Osteocyte (in vitro differentiated cells): ENCODE measurements at regions not wholly inside any gene's neighbourhood (a gene's known extent, or its start where the extent isn't known, plus 50 kb on each side); places are given as distances from the start of the nearest gene placed in this dataset.

Source experiments
- DNase-seq: peaks from one replicate; pipeline ENCODE4 v3.0.0; 2021; ENCODE audit warnings: mixed read lengths; ENCODE audit not compliant: unreplicated experiment; ENCODE audit errors: extremely low spot score
- H3K27ac Mint-ChIP-seq: one replicate; pipeline ENCODE4 v1.8.0; 2021; ENCODE audit warnings: mild to moderate bottlenecking, mixed read lengths; ENCODE audit not compliant: unreplicated experiment
- H3K27me3 Mint-ChIP-seq: one replicate; pipeline ENCODE4 v1.8.0; 2021; ENCODE audit warnings: mixed read lengths; ENCODE audit not compliant: unreplicated experiment
- H3K36me3 Mint-ChIP-seq: one replicate; pipeline ENCODE4 v1.8.0; 2021; ENCODE audit warnings: mixed read lengths; ENCODE audit not compliant: unreplicated experiment
- H3K4me1 Mint-ChIP-seq: one replicate; pipeline ENCODE4 v1.8.0; 2021; ENCODE audit warnings: mixed read lengths; ENCODE audit not compliant: unreplicated experiment
- H3K4me3 Mint-ChIP-seq: one replicate; pipeline ENCODE4 v1.8.0; 2021; ENCODE audit warnings: mild to moderate bottlenecking, moderate library complexity, mixed read lengths; ENCODE audit not compliant: unreplicated experiment
- H3K9me3 Mint-ChIP-seq: one replicate; pipeline ENCODE4 v1.8.0; 2021; ENCODE audit warnings: mixed read lengths; ENCODE audit not compliant: unreplicated experiment
- TF ChIP-seq, protein P1 (sequence below): fragments of 200-600 bp; sonication (generic); IDR thresholded peaks from 2 replicates; pipeline ENCODE4 v1.5.0; 2021; ENCODE audit warnings: antibody characterized with exemption, mild to moderate bottlenecking, moderate library complexity

DNA sequence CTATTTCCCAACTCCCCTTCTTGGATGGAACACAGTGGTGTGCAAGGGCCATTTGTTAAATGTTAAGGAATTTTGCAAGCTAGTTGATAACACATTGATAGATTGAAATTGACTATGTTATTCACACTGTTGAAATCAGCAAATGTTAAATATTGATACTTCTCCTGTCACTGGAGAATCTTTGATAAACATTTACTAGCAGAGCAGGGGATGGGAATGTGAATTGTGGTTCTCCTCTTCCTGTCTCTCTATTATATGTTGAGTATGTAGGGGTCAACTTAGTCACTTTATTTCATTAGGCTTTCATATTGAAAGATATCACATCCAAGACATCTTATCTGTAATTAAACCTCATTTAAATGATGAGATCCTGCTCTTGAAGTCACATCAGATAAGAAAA lies 533.9 kb downstream of the TLR4 start:
- H3K36me3 Mint-ChIP-seq: peaks cover 1% of the 10 kb centered on the region
- H3K4me3 Mint-ChIP-seq: no peak overlapping the region
- DNase-seq: no peak
- H3K4me1 Mint-ChIP-seq: no peaks in the 10 kb centered on the region
- H3K27ac Mint-ChIP-seq: no peak overlapping the region
- TF ChIP-seq, protein P1, sequence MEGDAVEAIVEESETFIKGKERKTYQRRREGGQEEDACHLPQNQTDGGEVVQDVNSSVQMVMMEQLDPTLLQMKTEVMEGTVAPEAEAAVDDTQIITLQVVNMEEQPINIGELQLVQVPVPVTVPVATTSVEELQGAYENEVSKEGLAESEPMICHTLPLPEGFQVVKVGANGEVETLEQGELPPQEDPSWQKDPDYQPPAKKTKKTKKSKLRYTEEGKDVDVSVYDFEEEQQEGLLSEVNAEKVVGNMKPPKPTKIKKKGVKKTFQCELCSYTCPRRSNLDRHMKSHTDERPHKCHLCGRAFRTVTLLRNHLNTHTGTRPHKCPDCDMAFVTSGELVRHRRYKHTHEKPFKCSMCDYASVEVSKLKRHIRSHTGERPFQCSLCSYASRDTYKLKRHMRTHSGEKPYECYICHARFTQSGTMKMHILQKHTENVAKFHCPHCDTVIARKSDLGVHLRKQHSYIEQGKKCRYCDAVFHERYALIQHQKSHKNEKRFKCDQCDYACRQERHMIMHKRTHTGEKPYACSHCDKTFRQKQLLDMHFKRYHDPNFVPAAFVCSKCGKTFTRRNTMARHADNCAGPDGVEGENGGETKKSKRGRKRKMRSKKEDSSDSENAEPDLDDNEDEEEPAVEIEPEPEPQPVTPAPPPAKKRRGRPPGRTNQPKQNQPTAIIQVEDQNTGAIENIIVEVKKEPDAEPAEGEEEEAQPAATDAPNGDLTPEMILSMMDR: no peak
- H3K27me3 Mint-ChIP-seq: no peaks in the 10 kb centered on the region
- H3K9me3 Mint-ChIP-seq: peaks cover 39% of the 10 kb centered on the region

DNA sequence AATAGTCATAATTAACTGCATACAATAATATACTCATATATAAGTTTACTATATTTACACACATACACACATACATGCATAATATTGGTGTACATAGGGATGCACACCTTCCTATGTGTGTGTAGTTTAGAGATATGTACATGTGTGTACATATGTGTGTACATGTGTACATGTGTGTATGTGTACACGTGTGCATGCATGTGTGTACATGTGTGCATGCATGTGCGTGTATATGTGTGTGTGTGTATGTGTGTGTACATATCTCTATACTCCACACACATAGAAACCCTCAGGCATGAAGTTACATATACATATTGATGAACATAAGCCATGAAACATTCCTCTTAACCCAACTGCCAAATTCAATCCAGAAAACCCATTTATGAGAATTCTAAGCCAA lies 547.8 kb downstream of the TLR4 start:
- Mint-ChIP-seq H3K4me3 (no peak overlapping the region), H3K9me3 (peaks cover 16% of the 10 kb centered on the region), H3K4me1 (no peaks in the 10 kb centered on the region), H3K36me3 (no peaks in the 10 kb centered on the region), H3K27me3 (no peaks in the 10 kb centered on the region), H3K27ac (no peak overlapping the region)
- TF ChIP-seq, protein P1: no peak
- no peak for DNase-seq

DNA sequence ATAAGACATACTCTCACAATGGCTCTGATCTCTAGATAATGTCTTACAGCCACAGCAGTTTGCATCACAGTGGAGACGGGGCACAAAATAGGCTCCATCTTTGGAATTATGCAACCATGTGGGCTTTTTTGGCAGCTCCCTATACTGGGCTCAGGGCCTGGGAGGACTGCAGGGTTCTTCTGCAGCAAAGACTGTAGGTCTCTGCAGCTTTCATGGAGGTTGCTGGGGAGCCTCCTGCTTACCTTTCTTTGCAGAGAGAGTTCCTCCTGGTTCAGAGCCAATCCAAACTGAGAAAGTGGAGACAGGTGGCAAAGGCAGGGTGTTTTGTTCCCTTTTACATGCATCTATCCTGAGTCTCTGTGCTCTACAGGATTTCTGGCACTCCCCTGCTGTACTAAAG lies 558.0 kb downstream of the TLR4 start:
- Mint-ChIP-seq H3K4me3 (no peak overlapping the region), H3K27ac (no peak overlapping the region), H3K27me3 (no peaks in the 10 kb centered on the region), H3K36me3 (no peaks in the 10 kb centered on the region), H3K9me3 (peaks cover 31% of the 10 kb centered on the region), H3K4me1 (no peaks in the 10 kb centered on the region)
- no peak for DNase-seq
- TF ChIP-seq, protein P1: no peak

DNA sequence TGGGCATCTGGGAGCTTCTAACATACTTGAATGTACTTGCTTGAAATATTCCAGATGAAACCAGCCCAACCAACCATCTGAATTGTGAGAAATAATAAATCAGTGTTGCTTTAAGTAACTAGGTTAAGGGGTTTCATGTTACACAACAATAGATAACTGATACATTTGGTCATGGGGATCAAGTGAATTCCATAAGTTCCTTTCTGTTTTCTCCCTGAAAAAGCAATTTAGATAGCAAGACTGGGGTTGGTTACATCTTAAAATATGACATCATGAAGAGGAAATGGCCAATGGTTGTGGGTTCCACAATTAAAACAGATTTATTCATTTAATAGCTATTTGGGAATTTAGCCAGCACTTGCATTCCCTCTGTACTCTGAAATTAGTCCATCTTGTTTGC lies 559.7 kb downstream of the TLR4 start:
- no peaks in the 10 kb centered on the region for H3K27me3 Mint-ChIP-seq
- TF ChIP-seq, protein P1: no peak
- no peak for DNase-seq
- peaks cover 21% of the 10 kb centered on the region for H3K9me3 Mint-ChIP-seq
- no peak overlapping the region for H3K27ac Mint-ChIP-seq
- H3K4me1 Mint-ChIP-seq: no peaks in the 10 kb centered on the region
- no peak overlapping the region for H3K4me3 Mint-ChIP-seq
- no peaks in the 10 kb centered on the region for H3K36me3 Mint-ChIP-seq

DNA sequence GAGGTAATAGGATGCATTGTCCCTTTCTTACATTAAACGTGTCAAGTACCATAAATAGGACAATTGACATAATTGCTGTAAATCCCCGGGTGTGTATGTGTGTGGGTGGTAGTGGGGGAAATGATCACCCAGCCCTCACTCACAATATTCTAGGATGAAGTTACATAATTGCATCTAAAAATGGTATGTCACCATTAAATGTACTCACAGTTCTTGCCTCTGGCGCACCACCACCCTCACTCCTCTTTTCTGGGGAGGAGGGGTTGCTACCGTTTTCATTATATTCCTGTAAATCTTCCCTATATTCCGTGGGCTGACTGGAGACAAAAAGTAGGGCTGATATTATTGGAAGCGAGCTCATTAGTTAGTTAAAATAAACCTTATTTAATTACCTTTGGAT lies 563.8 kb downstream of the TLR4 start:
- Mint-ChIP-seq H3K36me3 (no peaks in the 10 kb centered on the region), H3K27ac (no peak overlapping the region), H3K4me3 (no peak overlapping the region), H3K4me1 (no peaks in the 10 kb centered on the region), H3K9me3 (peaks cover 6% of the 10 kb centered on the region), H3K27me3 (no peaks in the 10 kb centered on the region)
- DNase-seq: no peak
- TF ChIP-seq, protein P1: no peak
